Lower leg skin (tissue), 4 donors: ENCODE measurements at regions not wholly inside any gene's neighbourhood (a gene's known extent, or its start where the extent isn't known, plus 50 kb on each side); places are given as distances from the start of the nearest gene placed in this dataset.

ENCODE experiments used
- DNase-seq, 2 donors: peaks; one replicate each; pipeline ENCODE4 v3.0.0-alpha.2; 2019; ENCODE audit warnings: low spot score in 2 of 2
- H3K4me3 ChIP-seq: fragments of 200-600 bp; sonication (generic); 2 replicates; pipeline ENCODE4 v1.5.1; 2017; ENCODE audit warnings: mild to moderate bottlenecking, low read depth; ENCODE audit not compliant: poor library complexity, severe bottlenecking
- CTCF ChIP-seq, 3 donors: fragments of 450-650 bp; IDR thresholded peaks; one replicate each; pipeline ENCODE4 v1.5.1; 2016; ENCODE audit warnings: antibody characterized with exemption in 3 of 3, mild to moderate bottlenecking in 3 of 3, moderate library complexity in 2 of 3
- POLR2A ChIP-seq, 2 donors: fragments of 450-650 bp; IDR thresholded peaks; one replicate each; pipeline ENCODE4 v1.6.1; 2016 to 2017; ENCODE audit warnings: antibody characterized with exemption in 2 of 2, mild to moderate bottlenecking in 1 of 2, moderate library complexity in 1 of 2
- WGBS, 2 donors: methylation state at CpG; one replicate each; pipeline ENCODE4 v1.1.5; 2018; 5-methylcytosine and 5-hydroxymethylcytosine counted together
- intact Hi-C: fragments of 100-400 bp; cut with DNase I; formaldehyde crosslinking; loops from one replicate; pipeline ENCODE4 v1.15.0; 2023; ENCODE audit warnings: low total_unique reads

GRCh38 chr7:54878339-54878738 lies 119.3 kb upstream of the SEC61G start:
- H3K4me3 ChIP-seq = no peak overlapping the region
- TF ChIP-seq POLR2A (IDR thresholded peaks at IDR 0.05) (no peak), CTCF (IDR thresholded peaks at IDR 0.05) (no peak)
- WGBS, 2 donors = 32 to 47% methylated on average over 1 of the region's 1 CpG
- intact Hi-C loops = no loop called here
- DNase-seq = no peak

- no peak for DNase-seq
- TF ChIP-seq POLR2A (IDR thresholded peaks at IDR 0.05) (no peak), CTCF (IDR thresholded peaks at IDR 0.05) (no peak)
- WGBS, 2 donors = 91 to 95% methylated on average over 2 of the region's 2 CpGs
- intact Hi-C loops = no loop called here
- no peak overlapping the region for H3K4me3 ChIP-seq
Measured at GRCh38 chr7:54879776-54880175, 120.8 kb upstream of the SEC61G start.

- H3K4me3 ChIP-seq = no peak overlapping the region
- 80 to 85% methylated on average over 11 of the region's 11 CpGs for WGBS, 2 donors
- DNase-seq = no peak
- TF ChIP-seq CTCF (IDR thresholded peaks at IDR 0.05) = no peak
- no peak for TF ChIP-seq POLR2A (IDR thresholded peaks at IDR 0.05)
- intact Hi-C loops = no loop called here
Measured at GRCh38 chr7:54880326-54880989, 121.4 kb upstream of the SEC61G start.

GRCh38 chr7:54881816-54882520 lies 123.0 kb upstream of the SEC61G start:
- no peak overlapping the region for H3K4me3 ChIP-seq
- intact Hi-C loops = no loop called here
- 58 to 65% methylated on average over 3 of the region's 3 CpGs for WGBS, 2 donors
- no peak for DNase-seq
- TF ChIP-seq CTCF (IDR thresholded peaks at IDR 0.05) = no peak
- no peak for TF ChIP-seq POLR2A (IDR thresholded peaks at IDR 0.05)

- 78 to 81% methylated on average over 1 of the region's 1 CpG for WGBS, 2 donors
- DNase-seq = no peak
- TF ChIP-seq CTCF (IDR thresholded peaks at IDR 0.05) = no peak
- TF ChIP-seq POLR2A (IDR thresholded peaks at IDR 0.05) = no peak
- intact Hi-C loops = no loop called here
- no peak overlapping the region for H3K4me3 ChIP-seq
Measured at GRCh38 chr7:54882694-54883093, 123.7 kb upstream of the SEC61G start.
